EL (cell line): ENCODE measurements at regions not wholly inside any gene's neighbourhood (a gene's known extent, or its start where the extent isn't known, plus 50 kb on each side); places are given as distances from the start of the nearest gene placed in this dataset.
A peak's percentile ranks its signal among the peaks of the same experiment; 100 is the strongest.

ENCODE experiments used
- DNase-seq: peaks from one replicate; pipeline ENCODE4 v3.0.0-alpha.2; 2016

DNA sequence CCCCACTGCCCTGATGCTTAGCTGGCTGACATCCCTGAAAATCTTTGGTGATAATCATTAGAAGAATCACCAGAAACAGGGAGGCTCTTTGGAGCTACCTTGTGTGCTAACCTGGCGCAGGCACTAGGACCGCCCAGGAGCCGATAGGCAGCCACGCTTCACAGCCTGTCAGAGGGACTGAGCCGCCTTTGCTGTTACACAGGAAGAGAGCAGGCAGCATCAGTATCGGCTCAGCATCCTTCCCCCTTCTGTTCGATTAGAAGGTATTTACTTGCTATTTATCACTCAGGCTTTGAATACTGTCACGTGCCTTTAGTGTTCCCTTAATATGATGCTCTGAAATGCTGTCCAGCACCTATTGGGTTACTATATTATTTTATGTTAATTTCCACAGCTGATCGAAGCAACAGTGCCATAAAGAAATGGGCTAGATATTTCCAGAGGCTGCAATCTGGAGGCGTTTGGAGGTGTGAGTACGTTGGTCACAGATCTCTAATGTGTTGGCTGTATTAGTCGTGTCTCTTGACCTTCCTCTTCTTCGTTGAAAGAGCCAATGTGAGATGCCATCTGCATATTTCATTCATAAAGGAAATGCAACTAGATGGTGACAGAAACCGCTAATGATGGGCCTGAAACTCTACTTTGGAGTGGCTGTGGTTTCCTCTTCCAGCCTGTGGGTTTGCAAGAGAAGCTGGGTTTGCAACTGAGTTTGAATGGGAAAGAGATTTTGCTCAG is 110.4 kb upstream of the RAB27B start:
- DNase-seq = no peak

DNA sequence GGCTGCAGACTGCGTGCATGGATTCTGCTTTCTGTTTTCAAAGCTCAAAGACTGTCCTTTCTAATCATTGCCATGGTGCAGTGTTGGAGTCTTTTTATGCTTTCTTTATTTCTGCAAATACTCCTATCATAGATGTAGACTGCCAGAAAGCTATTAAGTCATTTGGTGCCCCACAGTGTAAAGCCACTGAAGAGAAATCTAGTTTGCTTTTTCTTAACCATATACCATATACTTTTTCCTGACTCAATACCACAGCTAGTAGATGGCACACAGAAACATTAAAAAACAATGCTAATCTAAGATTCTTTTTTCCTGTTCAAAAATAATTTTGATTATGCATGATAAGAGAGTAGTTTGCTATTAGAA is 109.9 kb upstream of the RAB27B start:
- DNase-seq = no peak

DNA sequence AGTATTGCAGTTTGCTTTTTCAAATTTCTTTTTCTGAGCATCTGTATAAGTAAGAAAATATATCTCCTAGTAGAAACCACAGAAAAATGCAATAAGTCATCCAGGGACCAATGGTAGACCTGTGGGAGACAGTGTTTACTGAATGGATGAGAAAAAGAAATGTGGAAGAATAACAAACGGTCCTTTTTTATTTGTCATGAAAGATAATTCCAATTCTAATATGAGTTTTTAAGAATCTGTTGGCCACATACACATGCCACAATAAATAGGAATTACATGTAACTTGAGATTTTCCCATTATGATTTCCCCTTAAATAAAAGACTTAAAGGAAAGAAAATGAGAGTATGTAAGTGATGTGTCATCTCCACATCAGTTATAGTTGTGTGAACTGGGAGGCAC is 107.7 kb upstream of the RAB27B start:
- no peak for DNase-seq

DNA sequence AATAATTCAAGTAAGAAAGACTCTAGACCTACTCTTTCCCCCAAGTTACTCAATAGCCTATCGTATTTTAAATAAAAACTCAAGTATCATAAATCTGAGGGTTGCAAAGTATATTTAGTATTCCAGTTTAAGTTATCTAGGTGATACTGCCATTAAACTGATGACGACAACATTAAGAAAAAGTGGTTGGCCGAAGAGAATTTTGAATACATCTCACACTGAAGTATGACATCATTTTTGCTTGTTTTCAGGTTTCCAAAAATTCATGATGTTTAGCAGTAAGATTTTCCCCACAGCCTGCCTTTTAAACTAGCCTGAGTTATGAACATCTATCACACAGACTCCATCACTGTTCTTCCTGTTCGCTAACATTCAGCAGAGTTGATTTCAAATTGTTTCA is 102.1 kb upstream of the RAB27B start:
- DNase-seq = no peak

DNA sequence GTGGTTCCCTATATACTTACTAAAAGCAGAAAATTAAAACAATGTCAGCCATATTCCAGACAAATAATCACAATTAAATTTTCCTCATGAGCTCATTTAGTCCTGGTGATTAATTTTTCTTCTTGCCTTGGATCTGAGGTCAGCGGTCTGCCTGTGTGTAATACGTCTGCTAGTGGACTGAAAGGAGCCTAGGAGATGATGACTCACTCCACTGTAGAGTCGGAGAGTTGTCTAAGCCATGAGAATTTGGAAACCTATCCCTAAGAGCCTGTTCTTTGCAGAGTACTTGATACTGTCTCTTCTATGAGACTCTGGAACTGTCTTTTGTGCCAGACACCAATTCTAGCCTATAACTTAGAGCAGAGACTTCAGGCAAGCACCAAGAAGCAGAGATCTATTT is 94.2 kb upstream of the RAB27B start:
- DNase-seq = peak; percentile 86

DNA sequence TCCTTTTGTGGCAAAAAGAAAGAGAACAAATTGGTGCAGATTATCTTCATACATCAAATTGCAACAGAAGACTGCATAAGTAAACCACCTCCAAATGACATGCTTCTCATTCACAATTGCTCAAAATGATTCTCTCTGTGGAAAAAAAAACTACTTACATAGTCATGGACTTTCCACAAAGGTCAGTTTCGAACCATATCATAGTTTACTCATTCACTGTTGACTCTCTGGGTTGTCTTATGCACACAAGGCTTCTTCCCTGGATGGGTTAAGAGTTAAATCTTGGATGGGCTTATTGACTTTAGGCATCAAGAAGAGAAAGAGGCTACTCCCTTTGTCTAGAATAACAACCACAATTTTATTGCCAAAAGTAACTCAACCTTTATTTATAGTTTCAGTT is 91.3 kb upstream of the RAB27B start:
- no peak for DNase-seq

DNA sequence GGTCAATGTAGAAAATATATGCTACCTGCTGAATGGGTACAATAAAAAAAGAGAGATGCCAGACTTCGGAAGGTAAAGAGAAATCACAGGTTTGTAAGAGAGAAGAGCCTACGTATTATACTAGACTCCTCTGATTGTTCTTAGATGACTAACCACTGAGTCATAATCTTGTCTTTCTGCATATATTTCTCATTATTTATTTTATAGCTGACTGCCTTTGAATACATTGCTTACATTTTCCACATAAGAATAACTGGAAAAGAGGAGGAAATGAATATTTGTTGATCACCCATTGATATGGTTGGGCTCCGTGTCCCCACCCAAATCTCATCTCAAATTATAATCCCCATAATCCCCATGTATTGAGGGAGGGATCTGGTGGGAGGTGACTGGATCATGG is 90.3 kb upstream of the RAB27B start:
- peak; percentile 52 for DNase-seq

DNA sequence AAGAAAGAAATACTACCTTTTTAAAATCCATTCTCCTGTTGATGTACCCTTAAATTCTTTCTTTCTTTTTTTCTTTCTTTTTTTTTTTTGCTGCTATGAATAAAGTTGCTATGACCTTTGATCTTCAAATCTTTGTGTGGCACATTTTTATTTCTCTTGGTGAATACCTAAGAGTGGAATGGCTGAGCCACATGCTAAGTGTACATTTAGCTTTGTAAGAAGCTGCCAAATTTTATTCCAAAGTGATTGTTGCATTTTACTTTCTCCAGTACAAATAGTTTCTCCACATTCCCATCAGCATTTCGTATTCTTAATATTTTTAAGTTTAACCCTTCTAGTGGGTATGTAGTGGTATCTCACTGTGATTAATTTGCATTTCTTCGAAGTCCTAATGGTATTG is 88.8 kb upstream of the RAB27B start:
- no peak for DNase-seq

DNA sequence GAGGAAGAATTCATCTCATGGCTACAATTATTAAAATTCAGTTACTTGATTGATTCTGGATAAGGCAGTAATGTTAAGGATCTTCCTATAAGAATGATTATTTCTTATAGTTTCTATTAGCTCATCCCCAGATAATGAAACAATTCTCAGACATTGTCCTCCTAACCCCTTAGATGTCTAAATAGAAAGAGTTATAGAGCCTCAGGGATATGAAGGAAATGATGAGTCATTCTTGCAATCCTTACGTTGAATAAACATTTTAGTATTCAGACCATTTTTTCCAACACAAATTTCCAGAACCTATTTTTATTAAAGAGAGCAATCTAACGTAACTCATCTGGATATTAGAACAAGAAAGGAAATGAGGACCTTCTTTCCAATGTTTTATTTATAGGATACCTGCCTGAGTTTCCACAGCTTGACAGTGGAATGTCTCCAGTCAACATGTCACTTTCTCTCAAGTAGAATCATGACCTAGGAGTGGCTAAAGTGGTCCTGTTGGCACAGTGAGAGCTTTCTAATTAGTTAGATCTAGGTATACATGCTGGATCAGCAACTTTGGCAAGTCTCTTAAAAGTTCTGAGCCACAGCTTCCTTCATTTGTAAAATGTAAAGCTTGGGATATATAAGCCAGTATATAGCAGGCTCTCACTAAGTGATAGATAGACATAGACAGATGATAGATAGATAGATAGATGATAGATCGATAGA is 88.0 kb upstream of the RAB27B start:
- DNase-seq = peak; percentile 56

DNA sequence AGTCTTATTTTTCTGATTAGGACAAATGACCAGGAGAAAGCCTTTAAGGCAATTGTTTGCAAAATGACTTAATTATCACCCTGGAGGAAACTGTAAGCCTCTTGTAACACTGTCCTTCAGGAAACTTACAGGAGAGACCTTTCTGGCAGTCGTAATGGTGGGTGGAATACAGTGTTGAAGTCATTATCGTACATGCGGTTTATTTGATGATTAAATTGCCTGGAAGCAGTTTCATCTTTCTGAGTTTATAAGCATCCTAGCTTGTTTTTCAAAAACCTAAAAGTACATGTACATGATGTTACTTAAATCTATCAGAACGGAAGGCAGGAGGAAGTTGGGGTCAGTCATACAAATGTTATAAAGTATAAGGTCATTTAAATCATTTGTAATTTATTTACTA is 86.2 kb upstream of the RAB27B start:
- no peak for DNase-seq

DNA sequence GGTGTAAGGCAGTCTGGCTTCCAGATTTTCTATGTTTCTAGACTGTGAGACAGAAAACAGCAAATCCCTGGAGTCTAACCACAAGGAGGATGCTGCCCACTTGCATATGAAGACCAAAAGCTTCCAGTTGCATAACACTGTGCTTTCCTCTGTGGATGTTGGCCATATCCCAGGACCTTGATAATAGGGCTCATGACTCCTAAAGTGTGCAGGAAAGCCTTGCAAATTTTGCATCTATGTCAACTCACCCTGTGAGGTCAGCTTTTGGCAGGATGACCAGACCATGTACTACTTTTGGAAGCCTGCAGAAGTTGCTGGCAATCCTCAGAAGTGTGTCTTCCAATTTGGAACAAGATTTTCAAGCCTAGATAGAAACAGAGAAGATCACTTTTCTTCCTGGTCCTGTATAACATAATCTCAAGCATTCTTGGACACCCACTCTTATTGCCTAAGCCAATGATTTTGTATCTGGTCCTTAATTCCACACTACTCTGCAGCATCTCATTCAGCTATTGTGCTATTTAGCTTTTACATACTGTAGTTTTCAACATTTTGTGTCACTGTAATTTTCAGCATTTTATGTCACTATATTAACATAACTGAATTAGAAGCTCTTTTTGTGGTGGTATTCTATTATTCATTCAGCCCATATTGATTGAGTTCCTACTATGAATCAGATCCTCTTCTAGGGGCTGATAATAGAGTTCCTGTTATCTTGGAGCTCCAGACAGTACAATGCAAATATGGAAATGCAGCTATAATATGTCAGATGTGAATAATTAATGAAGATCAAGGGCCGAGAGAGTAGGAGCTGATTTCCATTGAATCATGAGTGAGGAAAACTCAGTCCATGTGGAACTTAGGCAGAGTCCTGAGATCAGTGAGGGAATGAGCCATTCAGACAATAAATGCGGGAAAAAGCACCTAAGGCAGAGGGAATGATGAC is 85.3 kb upstream of the RAB27B start:
- DNase-seq = peak; percentile 93

DNA sequence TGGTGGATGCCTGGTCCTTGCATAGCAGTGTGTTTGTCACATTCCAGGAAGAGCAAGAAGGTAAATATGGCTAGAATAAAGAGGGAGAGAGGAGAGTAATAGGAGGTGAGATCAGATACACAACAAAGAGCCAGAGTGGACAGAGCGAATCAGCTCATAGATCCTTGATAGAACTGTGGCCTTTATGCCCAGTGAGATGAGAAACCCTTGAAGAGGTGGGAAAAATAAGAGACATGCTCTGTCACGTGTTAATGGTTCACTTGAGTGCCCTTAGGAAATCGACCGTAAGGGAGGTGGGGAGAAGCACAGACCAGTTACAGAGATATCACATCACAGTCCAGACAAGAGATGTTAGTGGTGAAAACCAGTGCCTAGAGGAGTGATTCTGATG is 84.7 kb upstream of the RAB27B start:
- no peak for DNase-seq

DNA sequence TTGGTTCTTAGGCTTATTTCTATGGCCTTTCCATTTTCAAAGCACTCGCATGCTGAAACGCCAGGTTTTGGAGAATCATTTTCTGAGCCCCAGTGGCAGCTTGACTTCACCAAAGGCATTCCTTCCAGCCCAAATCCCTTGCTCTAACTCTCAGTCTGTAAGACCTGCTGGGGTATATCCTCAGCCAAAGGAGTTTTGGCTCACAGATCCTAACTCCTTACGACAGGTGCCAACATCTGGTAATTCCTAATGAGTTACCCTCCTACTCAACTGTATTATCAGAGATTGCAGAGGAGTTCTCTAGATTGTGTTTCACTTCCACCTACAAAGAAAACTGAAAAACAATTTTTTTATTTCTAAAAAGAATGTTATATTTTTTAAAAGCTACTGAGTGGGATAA is 79.0 kb upstream of the RAB27B start:
- DNase-seq = no peak

DNA sequence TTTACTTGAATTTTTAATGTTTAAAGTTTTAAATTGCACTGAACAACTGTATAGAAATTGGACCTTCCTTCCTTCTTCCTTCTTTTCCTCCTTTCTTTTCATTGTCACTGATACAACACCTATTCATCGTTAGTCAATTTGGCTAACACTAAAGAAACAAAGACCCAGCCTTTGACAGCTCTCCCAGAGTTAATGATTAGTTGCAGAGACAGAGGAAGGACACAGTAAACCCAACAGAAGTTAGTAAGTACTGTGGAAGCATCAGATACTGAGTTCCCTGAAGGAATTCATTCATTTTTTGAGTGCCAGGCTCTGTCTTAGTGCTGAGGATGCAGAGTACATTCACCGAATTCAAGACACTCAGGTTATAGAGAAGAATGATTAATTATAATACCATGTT is 77.9 kb upstream of the RAB27B start:
- no peak for DNase-seq

DNA sequence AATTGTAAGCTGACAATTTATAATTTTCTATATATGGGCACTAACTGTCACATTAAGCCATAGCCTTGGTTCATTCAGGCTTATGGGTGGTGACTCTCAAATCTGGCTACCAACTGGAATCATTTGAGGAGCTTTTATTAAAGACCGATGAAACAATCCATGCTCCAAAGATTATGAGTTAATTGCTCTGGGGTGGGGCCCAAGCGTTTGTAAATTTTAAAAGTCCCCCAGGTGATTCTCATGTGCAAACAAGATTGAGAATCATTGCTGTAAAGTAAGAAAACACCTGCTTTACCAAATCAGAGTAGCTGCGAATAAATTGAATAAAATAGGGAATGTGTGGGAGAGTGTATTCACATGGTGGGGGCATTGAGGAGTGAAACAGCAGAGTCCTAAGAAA is 76.1 kb upstream of the RAB27B start:
- DNase-seq = no peak

DNA sequence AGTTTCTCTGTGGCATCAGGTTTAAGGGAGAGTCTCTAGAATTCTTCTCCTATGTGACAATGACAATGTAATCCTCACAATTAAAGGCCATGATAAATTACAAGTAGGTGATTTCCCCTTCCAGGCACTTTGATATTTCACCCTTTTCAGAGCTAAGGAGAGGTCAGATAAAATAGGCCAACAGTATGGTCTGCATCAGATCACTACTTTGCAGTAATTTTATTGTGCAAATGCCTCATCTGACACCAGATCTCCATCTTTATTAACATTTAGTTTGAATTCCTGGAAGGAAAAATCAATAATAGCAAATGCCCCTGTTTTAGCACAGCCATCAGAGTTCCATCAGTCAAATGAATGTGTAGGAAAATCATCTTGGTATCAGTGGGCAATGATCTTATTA is 72.8 kb upstream of the RAB27B start:
- DNase-seq = no peak

DNA sequence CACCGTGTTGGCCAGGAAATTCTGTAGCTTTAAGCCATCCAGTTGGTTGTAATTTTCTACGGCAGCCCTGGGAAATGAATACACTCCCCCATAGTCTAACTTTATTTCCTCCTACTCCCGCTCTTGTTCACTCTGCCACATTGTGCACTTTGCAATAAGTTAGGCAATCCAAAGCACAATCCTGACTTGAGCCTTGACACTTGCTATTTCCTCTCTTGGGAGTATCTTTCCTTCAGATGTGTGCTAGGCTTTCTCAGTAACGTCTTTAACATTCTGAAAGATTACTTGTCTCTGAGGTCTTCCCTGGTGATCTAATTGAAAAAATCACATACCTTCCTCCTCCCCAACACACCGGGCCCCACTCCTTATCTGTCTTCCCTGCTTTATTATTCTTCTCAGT is 65.9 kb upstream of the RAB27B start:
- DNase-seq = no peak

DNA sequence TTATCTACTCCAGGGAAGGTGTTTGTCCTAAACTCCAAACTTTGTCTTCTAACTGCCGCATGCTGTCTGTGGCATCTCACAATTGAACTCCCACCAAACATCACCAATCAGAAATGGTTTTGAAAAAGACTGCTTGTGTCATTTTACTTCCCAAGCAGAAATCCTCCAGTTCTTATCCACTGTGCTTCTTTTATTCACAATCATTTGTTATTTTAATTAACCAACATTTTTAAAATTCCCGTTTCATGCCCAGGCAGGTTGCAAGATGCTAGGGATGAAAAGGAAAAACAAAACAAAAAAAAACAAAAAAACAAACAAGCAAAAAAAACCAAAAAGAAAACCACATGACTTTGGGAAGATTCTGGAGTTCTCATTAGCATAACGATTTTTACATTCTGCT is 63.5 kb upstream of the RAB27B start:
- no peak for DNase-seq

DNA sequence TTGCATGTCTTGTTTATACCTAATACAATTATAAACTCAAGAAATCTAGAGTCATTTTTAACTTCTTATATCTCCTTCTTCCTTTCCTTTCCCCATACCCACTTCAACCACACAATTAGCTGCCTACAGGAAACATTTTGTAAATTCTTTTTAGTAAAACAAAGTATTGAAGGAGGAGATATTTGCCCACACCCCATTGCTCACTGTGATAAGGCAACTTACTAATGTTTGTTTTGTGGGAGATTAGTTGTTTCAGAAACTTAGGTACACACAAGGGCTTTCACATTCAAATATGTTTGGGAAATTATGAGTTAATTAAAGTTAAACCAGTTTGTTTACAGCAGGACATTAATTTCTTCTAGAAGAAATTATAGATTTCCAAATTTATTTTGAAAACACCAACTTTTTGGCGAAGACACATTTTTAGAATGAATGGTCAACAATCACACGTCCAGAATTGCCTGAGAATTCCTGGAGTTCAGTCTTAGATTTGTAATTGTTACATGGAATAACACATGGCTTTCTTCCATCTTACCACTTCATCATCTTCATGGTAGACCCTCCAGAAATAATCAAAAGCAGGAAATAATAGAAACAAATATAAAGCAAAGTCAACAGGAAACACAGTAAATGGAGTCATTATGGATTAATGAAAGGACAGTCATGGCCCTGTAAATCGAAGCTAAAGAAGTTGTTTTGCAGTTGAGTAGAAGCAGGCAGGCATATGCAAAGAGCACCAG is 62.5 kb upstream of the RAB27B start:
- no peak for DNase-seq

DNA sequence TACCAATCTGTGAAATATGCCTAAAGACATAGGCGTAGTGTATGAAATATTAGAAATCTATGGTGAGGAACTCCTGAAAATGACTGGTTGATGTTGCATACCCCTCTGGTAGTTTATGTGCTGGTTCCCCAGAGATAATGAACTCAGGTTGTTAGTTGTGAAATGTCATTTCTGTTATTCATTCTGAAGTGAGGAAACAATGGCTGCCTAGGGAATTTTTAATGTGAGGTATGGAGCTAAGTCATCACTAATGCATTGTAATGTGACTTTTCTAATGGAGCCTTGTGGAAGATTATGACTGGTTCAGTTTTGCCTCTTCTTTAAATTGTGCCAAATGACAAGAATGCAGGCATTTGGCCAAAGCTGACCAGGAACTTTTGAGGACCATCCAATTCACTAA is 61.6 kb upstream of the RAB27B start:
- no peak for DNase-seq

DNA sequence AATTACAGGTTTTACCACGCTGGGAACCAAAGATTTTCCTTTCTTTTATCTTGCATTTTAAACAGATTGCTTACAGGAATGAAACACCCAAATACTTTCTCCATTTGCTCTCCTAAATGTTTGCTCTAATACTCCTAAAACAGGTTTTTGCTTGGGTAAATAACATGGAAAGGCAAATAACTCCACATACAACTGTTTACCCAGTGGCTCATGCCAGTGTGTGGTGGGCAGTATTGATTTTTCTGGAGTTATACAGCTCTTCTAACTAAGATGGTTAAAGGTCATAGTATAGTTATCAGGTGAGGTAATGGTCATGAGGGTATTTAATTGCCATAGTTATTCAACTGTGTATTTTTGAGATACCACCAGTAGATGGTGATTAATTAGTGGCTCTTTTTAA is 61.2 kb upstream of the RAB27B start:
- no peak for DNase-seq

DNA sequence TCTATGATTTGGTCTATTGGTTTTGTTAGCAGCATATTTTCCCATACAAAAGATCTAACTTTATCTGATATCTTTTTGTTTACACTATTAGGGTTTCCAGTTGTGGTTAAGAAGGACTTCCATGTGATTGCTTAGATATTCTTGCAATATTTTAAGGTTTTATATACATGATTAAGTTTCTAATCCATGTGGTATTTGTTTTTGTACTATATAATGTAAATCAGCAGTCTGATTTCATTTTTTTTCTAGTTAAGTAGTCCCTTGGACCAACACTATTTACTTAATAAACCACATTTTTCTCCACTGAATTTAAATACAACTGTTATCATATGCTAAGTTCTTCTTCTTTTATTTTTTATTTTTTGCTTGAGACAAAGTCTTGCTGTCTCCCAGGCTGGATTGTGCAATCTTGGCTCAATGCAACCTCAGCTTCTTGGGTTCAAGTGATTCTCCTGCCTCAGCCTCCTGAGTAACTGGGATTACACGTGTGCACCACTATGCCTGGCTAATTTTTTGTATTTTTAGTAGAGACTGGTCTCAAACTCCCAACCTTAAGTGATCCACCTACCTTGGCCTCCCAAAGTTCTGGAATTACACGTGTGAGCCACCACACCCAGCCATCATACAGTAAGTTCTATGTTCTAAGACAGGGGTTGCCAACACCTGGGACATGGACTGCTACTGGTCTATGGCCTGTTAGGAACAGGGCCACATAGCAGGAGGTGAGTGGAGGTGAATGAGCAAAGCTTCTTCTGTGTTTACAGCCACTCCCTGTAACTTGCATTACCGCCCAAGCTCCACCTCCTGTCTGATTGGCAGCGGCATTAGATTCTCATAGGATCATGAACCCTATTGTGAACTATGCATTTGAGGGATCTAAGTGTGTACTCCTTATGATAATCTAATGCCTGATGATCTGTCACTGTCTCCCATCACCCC is 58.5 kb upstream of the RAB27B start:
- DNase-seq = peak; percentile 2
